GM18517 (cell line): ENCODE measurements at regions not wholly inside any gene's neighbourhood (a gene's known extent, or its start where the extent isn't known, plus 50 kb on each side); places are given as distances from the start of the nearest gene placed in this dataset.

ENCODE experiments used
- ATAC-seq: cut with Tn5 transposase; IDR thresholded peaks from one replicate; pipeline ENCODE4 v1.9.1; 2021; ENCODE audit warnings: mild to moderate bottlenecking, moderate library complexity; ENCODE audit not compliant: unreplicated experiment

- no peak for ATAC-seq
Observed at GRCh38 chr3:170734043-170734734, 135.8 kb downstream of the RPL22L1 start.

GRCh38 chr3:170732660-170733245 is 137.2 kb downstream of the RPL22L1 start:
- ATAC-seq: no peak

DNA sequence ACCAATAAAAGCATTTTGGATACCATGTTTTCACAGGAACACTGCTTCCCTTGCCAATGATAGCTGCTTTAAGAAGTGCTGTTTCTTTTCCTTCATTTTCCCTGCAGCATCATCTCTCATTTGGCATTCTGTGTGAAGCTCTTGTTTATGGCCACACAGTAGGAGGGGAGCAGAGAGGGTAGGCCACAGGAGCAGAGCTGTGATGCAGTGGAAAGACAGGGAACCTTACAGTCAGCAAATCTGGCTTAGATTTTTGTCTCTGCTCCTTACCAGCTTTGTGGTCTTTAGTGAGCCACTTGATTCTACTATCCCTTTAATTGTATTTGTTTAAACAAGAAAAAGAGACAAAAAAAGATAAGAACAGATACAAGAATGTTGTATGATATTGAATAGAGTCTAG is 138.7 kb downstream of the RPL22L1 start:
- ATAC-seq: no peak

GRCh38 chr3:170730071-170730812 is 139.8 kb downstream of the RPL22L1 start:
- no peak for ATAC-seq

GRCh38 chr3:170728181-170728580 is 141.8 kb downstream of the RPL22L1 start:
- no peak for ATAC-seq

DNA sequence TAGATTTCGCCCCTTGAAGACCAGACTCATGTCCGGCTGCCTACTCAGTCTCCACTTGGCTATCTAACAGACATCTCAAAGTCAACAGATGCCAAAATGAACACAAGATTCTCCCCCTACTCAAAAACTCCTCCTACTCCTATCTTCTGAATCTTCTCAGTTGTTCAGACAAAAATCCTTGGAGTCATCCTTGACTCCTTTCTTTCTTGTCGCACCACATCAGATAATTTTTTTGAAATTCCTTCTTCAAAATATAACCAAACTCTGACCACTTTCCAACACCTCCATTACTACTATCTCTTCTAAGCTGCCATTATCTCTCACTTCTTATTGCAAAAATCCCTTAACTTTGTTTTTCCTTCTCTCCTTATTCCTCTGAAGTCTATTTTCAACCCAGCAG is 141.9 kb upstream of the SLC7A14 start:
- no peak for ATAC-seq

DNA sequence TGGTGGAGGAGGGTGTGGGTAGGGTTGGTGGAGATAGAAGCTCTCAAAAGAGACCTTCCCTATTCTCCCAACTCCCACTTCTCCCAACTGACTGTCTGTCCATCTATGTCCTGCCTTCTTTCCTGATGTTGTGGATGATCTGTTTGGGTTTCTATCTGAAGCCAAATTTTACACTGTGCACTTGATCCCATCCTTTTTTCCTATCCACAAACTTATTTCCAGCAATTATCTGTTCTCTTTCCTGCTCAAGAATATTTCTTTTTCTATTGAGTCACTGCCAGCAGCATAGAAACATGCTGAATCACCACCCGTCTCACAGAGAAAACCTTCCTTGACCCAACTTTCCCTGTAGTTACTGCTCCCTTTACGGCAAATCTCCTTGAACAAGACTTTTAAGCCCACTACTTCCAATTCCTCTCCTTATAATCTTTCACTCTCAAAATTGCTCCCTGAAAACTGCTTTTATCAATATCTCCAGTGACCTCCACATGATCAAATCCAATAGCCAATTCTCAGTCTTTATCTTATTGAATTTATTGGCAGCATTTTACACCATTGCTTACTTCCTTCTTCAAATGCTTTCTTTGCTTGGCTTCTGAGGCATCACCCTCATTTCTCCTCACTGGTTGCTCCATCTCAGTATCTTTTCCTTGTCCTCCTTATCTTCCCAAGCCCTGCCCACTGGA is 141.2 kb upstream of the SLC7A14 start:
- no peak for ATAC-seq

GRCh38 chr3:170725285-170725731 is 139.4 kb upstream of the SLC7A14 start:
- ATAC-seq: no peak

- no peak for ATAC-seq
Observed at GRCh38 chr3:170724599-170725280, 138.9 kb upstream of the SLC7A14 start.

DNA sequence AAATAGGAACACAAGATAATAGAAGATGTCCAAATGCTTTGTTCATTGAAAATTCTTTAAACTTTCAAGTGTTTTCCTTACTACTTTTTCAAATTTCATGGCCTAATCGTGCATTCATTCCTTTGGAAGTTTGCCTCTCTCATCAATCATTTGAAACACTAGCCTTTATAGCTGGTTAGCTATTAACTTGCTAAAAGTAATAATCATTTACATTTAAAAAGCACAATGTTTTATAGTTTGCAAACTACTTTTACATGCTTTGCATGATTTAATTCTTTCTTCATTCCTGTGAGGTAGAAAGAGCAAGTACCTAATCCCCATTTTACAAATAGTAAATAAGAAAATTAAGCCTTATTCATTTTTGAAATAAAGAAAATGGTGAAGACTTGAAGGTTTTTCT is 137.4 kb upstream of the SLC7A14 start:
- no peak for ATAC-seq

GRCh38 chr3:170721563-170721962 is 135.7 kb upstream of the SLC7A14 start:
- no peak for ATAC-seq

DNA sequence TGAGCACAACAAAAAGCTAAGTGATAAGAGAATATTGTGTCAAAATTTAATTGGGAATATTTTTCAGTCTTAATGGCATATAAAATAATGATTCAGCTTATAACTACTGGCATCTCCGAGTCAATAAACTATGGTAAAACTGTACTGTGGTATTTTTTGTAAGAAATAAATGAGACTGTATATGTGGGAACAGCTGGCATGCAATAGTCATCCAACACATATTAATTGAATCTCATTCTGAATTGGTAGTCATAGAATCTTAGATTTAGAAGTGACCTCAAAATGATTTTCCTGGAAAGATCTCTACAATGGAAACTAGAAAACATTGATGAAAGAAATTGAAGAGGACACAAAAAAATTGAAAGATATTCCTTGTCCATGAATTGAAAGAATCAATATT is 133.4 kb upstream of the SLC7A14 start:
- no peak for ATAC-seq

DNA sequence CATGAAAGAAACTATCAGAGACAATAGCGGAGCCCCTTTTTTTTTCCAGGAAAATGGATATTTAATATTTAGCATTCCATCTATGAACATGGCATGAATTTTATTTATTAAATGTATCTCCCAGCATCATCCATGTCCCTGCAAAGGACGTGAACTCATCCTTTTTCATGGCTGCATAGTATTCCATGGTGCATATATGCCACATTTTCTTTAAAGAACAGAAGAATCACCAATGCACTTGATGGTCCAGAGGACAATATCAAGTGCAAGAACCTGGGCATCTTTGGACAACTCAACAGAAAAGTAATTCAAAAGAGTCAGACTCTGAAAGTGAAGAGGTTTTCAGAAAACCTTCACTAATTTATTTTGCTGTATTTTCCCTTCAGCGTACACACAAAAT is 133.0 kb upstream of the SLC7A14 start:
- no peak for ATAC-seq

- ATAC-seq: no peak
Observed at GRCh38 chr3:170717410-170718402, 131.8 kb upstream of the SLC7A14 start.

GRCh38 chr3:170716172-170716805 is 130.4 kb upstream of the SLC7A14 start:
- no peak for ATAC-seq

GRCh38 chr3:170714562-170715535 is 129.0 kb upstream of the SLC7A14 start:
- no peak for ATAC-seq

- ATAC-seq: no peak
Observed at GRCh38 chr3:170714122-170714521, 128.2 kb upstream of the SLC7A14 start.

DNA sequence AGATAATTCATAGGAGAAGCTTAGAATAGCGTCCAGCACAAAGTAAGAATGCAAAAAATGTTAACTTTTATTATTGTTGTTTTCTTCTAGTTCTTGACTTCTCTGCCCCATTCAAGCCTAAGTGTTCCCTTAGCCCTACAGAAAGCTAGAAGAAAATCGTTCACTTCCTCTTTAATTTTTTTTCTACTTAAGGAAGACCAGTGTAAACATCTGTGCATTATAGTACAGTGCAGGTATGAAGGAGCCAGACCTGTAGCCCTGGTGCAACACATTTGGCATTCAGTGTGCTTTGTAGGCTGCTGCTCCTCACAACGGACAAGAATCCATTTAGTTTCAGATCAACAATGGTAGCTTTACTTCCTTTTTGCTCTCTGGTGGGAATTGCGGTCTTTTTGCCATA is 127.8 kb upstream of the SLC7A14 start:
- no peak for ATAC-seq
